ENCODE measurements at regions not wholly inside any gene's neighbourhood (a gene's known extent, or its start where the extent isn't known, plus 50 kb on each side); places are given as distances from the start of the nearest gene placed in this dataset.

GRCh38 chrX:113973706-113974105, 610.2 kb upstream of the HTR2C start:
- CTCF ChIA-PET, result no interaction called here

GRCh38 chrX:113966791-113967190, 617.1 kb upstream of the HTR2C start:
- no peak for DNase-seq
- Histone ChIP-seq H3K9me2 (replicated peaks; ENCODE audit: low read length) (no peaks in the 10 kb centered on the region), H3K4me1 (ENCODE audit: insufficient read depth, low read length) (no peaks in the 10 kb centered on the region), H3K27me3 (ENCODE audit: low read length) (no peaks in the 10 kb centered on the region), H3K27ac (ENCODE audit: low read length) (no peak overlapping the region), H3F3A (ENCODE audit: low read length, unreplicated experiment) (no peaks in the 10 kb centered on the region), H3K79me2 (ENCODE audit: low read length) (no peaks in the 10 kb centered on the region), H4K20me1 (ENCODE audit: low read length) (no peaks in the 10 kb centered on the region), H3K4me3 (ENCODE audit: low read length) (no peak overlapping the region), H2AFZ (ENCODE audit: low read length) (no peak overlapping the region), H3K36me3 (ENCODE audit: low read depth, low read length) (no peaks in the 10 kb centered on the region), H3K4me2 (ENCODE audit: low read length) (no peak overlapping the region), H3K9ac (ENCODE audit: low read length) (no peak overlapping the region), H3K9me3 (ENCODE audit: low read length) (no peaks in the 10 kb centered on the region)
- TF ChIP-seq EZH2phosphoT487 (IDR thresholded peaks at IDR 0.05; ENCODE audit: borderline replicate concordance, low read length), result no peak
- no peak for TF ChIP-seq CTCF (conservative IDR thresholded peaks at IDR 0.05; ENCODE audit: low read depth, low read length)
- no peak for TF ChIP-seq EZH2 (IDR thresholded peaks at IDR 0.05; ENCODE audit: low read length, unreplicated experiment)
- no peak for ATAC-seq
- CTCF ChIA-PET, result no interaction called here
- no TSS peak for BruUV-seq (replicated peaks)
- intact Hi-C loops (cut with micrococcal nuclease), result no loop called here
- POLR2A ChIA-PET (ENCODE audit: unreplicated experiment), result no interaction called here

More at GRCh38 chrX:113973706-113974105, 610.2 kb upstream of the HTR2C start:
- POLR2A ChIA-PET (ENCODE audit: unreplicated experiment), result no interaction called here
- Histone ChIP-seq H3K4me3 (ENCODE audit: low read length) (no peak overlapping the region), H3K27me3 (ENCODE audit: low read length) (no peaks in the 10 kb centered on the region), H3K27ac (ENCODE audit: low read length) (no peak overlapping the region), H3K9me2 (replicated peaks; ENCODE audit: low read length) (no peaks in the 10 kb centered on the region), H3K79me2 (ENCODE audit: low read length) (no peaks in the 10 kb centered on the region), H3F3A (ENCODE audit: low read length, unreplicated experiment) (no peaks in the 10 kb centered on the region), H4K20me1 (ENCODE audit: low read length) (no peaks in the 10 kb centered on the region), H2AFZ (ENCODE audit: low read length) (no peak overlapping the region), H3K9me3 (ENCODE audit: low read length) (no peaks in the 10 kb centered on the region), H3K4me1 (ENCODE audit: insufficient read depth, low read length) (no peaks in the 10 kb centered on the region), H3K36me3 (ENCODE audit: low read depth, low read length) (no peaks in the 10 kb centered on the region), H3K4me2 (ENCODE audit: low read length) (no peak overlapping the region), H3K9ac (ENCODE audit: low read length) (no peak overlapping the region)
- DNase-seq (no peak), ATAC-seq (no peak)
- TF ChIP-seq EZH2phosphoT487 (IDR thresholded peaks at IDR 0.05; ENCODE audit: borderline replicate concordance, low read length) (no peak), EZH2 (IDR thresholded peaks at IDR 0.05; ENCODE audit: low read length, unreplicated experiment) (no peak), CTCF (conservative IDR thresholded peaks at IDR 0.05; ENCODE audit: low read depth, low read length) (no peak)
- no TSS peak for BruUV-seq (replicated peaks)
- intact Hi-C loops (cut with micrococcal nuclease), result no loop called here

- TF ChIP-seq CTCF (conservative IDR thresholded peaks at IDR 0.05; ENCODE audit: low read depth, low read length) (no peak), EZH2phosphoT487 (IDR thresholded peaks at IDR 0.05; ENCODE audit: borderline replicate concordance, low read length) (no peak), EZH2 (IDR thresholded peaks at IDR 0.05; ENCODE audit: low read length, unreplicated experiment) (no peak)
- BruUV-seq (replicated peaks), result no TSS peak
These were observed 621.5 kb upstream of the HTR2C start for GRCh38 chrX:113962343-113962742.

More at GRCh38 chrX:113962343-113962742, 621.5 kb upstream of the HTR2C start:
- POLR2A ChIA-PET (ENCODE audit: unreplicated experiment), result no interaction called here
- H3K27ac ChIP-seq (ENCODE audit: low read length), result no peak overlapping the region
- no peaks in the 10 kb centered on the region for H3K36me3 ChIP-seq (ENCODE audit: low read depth, low read length)
- no peak overlapping the region for H3K4me3 ChIP-seq (ENCODE audit: low read length)
- no peak overlapping the region for H3K4me2 ChIP-seq (ENCODE audit: low read length)
- DNase-seq (no peak), ATAC-seq (no peak)
- intact Hi-C loops (cut with micrococcal nuclease), result no loop called here
- no peaks in the 10 kb centered on the region for H3K9me2 ChIP-seq (replicated peaks; ENCODE audit: low read length)
- no peak overlapping the region for H2AFZ ChIP-seq (ENCODE audit: low read length)
- no peaks in the 10 kb centered on the region for H3F3A ChIP-seq (ENCODE audit: low read length, unreplicated experiment)
- H4K20me1 ChIP-seq (ENCODE audit: low read length), result no peaks in the 10 kb centered on the region
- no peaks in the 10 kb centered on the region for H3K79me2 ChIP-seq (ENCODE audit: low read length)
- no peaks in the 10 kb centered on the region for H3K4me1 ChIP-seq (ENCODE audit: insufficient read depth, low read length)
- CTCF ChIA-PET, result no interaction called here
- H3K9ac ChIP-seq (ENCODE audit: low read length), result no peak overlapping the region
- no peaks in the 10 kb centered on the region for H3K27me3 ChIP-seq (ENCODE audit: low read length)
- no peaks in the 10 kb centered on the region for H3K9me3 ChIP-seq (ENCODE audit: low read length)
